Hematopoietic multipotent progenitor cell treated with erythropoietin and hydrocortisone succinate and interleukin-3 and kit ligand, for 17 days (in vitro differentiated cells): ENCODE measurements at regions not wholly inside any gene's neighbourhood (a gene's known extent, or its start where the extent isn't known, plus 50 kb on each side); places are given as distances from the start of the nearest gene placed in this dataset.

Experiments used
- DNase-seq: peaks from one replicate; pipeline ENCODE4 v3.0.0-alpha.2; 2015; ENCODE audit warnings: low spot score

DNA sequence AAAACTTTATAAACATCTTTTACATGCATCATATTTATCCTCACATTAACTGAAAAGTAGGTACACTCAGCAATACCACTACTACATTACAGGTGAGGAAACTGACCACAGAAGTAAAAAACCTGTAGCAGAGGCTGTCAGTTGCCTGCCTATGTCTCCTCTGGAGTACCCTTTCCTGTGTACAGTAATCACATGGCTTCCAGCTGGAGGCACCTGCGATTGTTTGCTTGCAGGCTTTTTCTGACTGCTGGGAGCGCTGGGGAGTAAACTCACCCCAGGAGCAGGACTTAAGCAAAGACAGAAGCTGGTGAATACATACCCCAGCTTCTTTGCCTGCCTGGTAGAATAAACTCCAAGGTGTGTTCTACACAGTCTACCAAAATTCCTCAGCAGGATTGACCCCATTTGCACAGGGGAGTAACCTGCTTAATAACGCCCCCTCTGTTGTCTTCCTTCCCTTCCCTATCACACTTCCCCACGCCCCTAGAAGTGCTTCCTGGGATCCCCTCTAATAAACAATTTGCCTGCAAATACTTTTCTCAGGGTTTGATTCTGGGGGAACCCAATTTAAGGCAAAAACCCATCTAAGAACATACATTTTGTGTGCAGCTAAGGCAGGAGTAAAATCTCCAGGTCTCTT lies 138.9 kb downstream of the PTH2R start:
- DNase-seq = no peak

DNA sequence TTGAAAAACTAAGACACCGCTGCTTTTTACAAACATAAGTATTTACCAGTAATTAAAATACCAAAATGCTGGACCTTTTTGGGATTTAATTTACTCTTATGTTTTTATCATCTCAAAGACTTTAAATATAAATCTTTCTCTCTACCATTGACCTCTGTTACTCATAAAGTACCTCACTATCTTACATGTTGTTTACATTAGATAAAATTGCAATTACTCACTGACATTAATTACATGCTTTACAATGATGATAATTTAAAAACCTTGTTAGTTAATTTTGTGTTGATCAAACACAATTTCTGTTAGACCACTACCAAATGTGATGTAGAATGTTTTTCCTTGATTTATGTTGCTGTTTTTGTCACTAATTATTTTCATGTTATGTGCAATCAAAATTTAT lies 139.5 kb downstream of the PTH2R start:
- DNase-seq = no peak

DNA sequence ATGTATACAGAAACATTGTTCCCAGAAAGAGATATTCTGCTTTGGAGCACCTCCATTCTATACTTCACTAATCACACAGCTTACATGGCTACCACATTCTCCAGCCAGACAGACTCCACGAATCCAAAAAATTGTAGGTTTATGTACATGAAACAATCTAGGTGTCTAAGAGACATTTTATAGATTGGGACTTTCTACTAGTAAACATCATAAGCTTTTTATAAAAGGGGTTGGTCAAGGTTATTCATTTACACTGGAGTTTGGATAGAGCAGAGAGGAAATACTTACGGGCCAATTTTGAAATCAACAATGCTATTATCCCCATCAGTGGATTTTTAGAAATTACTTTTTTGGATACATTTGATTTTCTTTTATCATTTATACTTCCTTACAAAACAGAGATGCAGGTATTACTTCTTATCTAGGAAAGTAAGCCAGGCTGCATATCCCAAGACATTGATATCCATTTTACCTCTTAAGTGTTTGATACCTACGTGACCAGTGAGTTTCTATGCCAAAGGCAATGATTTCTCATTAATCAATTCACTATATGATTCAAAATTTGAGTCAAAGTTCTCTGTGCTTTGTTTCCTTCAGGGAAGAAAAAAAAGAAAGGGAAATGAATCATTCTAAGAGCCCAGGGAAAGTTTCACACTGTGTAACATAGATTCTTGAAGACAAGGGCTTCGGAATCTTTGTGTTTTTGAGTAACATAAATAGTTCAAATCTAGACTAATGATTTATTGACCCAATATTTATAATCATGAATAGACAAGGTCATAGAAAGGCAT lies 140.5 kb downstream of the PTH2R start:
- DNase-seq = no peak

DNA sequence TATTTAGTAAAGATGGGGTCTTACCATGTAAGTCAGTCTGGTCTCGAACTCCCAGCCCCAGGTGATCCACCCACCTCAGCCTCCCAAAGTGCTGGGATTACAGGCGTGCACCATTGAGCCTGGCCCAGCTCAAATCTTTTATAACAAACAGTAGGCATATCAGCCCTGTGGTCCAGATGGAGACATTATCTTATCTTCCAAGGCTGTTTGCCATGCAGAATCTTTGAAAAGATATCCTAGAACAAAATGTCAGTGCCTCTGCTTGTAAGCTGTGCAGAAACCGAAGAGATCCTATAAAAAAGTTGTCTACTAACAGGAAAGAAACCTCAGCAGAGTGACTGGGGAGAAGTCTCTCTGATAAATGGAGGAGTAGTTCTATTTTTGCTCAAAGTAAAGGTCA lies 142.1 kb downstream of the PTH2R start:
- DNase-seq = no peak

DNA sequence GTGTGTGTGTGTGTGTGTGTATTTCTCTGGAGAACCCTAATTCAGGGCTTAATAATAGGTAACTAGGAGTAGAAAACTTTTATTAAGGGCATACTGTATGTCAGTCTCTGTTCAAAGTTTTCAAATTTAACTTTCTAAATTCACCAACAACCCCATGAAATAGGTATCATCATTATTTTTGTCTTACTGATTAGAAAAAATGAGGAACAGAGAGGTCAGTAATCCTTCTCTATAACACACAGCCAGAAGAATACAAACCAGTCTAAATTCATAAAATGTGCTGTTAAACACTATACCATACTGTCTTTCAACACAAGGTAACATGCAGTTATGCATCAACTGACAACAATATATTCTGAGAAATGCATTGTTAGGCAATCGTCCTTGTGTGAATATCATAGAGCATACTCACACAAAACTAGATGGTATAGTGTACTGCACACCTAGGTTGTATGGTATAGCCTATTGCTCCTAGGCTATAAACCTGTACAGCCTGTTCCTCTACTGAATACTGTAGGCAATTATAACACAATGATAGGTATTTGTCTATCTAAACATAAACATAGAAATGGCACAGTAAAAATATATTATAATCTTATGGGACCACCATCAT lies 143.1 kb downstream of the PTH2R start:
- DNase-seq = no peak

DNA sequence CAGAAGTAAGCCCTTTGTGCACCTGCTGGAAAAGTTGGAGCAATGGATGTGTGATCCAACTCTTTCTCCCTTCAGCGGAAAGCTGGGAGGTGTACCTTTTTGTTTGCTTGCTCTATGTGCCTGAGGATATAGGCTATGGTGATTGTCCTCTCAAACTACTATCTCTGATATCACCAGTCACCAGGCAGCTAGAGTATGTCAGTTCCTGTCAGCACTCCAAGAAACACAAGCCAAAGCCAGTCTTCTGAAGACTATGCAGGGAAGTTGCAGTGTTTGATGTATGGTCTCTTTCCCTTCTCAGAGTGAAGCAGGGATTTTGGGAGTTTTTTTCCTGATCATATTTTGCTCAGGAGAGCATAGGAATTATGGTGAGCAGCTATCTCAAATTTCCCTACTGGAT lies 146.4 kb downstream of the PTH2R start:
- no peak for DNase-seq

DNA sequence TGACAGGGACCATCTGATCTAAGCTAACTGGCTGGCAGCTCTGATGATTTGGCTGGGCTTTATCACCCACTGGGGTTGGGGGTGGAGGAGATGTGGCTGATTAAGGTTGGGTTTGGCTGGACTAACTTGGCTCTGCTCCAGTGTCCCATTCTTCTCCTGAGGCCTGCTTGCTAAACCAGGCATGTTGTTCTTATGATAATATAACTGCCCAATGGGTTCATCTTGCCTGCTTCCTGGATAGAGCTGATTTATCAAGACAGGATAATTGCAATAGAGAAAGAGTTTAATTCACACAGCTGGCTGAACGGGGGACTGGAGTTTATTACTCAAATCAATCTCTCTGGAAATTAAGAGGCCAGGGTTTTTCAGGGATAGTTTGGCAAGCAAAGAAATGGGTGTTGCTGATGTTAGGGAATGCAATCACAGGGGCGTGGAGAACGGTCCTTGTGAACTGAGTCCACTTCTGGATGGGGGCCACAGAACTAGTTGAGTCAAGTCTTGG lies 150.4 kb downstream of the PTH2R start:
- DNase-seq = no peak

DNA sequence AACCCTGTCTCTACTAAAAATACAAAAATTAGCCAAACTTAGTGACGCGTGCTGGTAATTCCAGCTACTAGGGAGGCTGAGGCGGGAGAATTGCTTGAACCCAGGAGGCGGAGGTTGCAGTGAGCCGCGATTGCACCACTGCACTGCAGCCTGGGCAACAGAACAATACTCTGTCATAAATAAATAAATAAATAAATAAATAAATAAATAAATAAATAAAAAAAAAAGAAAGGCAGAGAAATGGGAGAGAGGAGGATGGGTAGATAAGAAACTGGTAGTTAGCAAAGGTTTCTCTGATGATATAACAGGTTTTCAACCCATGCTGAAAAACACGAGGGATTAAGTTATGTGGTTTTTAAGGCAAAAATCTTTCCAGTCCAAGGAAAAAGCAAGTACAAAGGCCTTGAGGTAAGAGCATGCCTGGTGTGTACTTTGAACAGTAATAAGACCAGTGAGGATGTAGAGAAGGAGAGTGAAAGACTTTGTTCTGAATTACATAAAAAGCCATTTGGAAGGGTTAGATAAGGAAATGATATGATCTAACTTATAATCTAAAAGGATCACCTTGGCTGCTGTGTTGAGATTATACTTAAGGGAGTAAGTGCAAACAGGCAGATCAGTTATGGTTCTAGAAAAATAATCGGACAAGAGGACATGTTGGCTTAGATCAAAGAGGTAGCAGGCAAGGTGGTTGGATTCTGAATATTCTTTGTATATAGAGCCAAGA lies 159.3 kb downstream of the PTH2R start:
- no peak for DNase-seq

DNA sequence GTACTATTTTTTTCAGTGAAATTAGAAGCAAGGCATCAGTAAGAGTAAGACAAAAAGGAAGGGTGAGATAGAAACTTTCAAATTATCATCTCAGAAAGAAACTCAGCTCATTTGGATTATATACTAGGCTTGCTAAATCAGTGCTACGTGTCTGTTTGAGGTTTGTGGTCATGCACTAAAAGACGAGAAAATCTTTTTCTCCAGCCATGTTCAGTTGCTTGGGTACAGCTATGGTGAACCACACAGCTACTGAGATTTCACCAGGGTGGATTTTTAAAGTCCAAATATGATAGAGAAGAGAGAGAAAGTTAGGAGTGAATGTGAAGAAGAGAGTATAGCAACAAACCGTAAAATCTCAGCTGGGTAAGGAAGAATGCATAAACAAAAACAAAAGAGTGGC lies 161.6 kb downstream of the PTH2R start:
- DNase-seq = no peak

DNA sequence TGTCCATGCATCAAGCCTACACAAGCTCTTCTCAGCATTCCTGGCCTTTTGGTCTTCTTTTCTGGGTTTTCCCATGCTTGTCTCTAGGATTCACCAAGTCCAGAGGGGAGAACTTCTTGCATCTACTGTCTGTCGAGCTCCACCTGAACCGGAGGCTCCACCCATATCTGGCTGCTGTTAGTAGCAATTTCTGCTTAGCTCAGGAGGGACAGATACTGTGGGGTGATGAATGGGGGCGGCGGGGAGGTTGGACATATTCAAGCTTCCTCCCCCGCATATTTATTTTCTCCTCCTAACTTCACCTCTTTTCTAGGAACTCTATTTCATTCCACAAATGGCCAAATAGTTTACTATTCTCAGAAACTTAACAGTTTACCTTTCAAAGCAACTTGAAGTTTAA lies 163.5 kb downstream of the PTH2R start:
- DNase-seq = no peak

DNA sequence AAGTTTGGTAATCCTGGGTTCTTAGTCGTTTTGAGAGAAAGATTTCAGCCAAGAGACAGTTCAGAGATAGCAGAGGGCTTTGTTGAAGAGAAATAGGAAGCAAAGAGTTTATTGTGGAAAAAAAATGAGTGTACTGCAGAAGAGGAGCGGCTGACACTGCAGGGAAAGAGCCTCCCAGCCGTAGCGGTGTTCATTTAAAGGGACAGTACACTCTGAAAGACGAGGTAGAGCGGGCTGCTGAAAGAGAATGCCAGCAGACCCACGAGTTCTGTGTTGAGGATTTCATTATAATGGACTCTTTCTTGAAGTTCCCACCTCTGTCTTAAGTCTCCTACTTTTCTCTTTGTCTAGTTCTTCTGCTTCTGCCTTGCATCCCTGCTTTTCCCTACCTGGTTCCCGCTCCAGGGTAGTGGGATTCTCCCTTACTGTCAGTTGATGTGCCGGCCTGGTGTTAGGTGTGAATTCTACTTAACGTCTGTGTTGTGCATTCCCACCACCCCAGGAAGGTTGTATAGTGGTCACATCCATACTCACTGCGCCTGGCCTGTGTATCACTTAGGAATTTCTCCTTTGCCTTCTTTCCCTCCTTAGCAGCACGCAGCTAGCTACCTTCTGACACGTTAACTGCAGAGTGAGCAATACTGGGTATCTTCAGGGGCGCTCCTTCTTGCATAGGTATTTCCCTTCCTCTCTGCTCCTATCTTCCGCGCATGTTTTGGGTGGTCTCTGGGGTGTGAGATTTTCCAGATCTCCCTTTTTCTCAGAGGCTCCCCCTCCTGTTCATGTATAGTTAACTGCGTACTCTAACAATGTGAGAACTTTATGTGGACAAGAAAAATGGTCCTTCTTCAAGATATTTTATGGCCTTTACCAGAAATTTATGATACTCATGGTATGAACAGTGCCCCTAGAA lies 164.5 kb downstream of the PTH2R start:
- DNase-seq = no peak

DNA sequence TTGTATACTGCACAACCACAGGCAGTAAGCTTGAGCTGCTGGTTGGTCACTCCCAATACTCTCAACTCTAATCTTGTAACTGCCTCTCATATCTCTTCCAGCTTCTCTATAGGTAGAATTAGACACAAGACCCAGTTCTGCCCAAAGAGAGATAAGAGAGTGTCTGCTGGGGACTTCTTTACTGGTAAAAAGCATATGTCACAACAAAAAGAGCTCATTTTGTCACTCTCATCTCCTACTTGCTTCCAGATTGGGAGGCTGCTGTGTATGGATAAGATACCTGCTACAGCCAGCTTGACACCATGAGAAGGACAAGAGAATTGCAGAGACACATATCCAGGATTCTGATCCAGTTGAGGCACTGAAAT lies 165.2 kb downstream of the PTH2R start:
- peak; percentile 13 for DNase-seq

DNA sequence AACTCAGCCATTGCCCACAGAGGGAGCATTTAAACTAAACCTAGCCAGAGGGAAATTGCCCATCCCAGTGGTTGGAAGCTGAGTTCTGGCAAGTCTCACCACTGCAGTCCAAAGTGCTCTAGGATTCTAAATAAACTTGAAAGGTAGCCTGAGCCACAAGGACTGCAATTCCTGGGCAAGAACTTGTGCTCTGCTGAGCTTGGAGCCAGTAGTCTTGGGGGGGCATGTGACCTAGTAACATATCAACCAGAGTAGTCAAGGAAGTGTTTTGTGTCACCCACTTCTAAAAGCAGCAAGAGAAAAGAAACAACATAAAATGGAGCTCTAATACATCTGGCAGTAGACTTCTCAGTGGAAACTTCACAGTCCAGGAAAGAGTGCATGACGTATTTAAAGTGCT lies 167.0 kb downstream of the PTH2R start:
- DNase-seq = no peak

DNA sequence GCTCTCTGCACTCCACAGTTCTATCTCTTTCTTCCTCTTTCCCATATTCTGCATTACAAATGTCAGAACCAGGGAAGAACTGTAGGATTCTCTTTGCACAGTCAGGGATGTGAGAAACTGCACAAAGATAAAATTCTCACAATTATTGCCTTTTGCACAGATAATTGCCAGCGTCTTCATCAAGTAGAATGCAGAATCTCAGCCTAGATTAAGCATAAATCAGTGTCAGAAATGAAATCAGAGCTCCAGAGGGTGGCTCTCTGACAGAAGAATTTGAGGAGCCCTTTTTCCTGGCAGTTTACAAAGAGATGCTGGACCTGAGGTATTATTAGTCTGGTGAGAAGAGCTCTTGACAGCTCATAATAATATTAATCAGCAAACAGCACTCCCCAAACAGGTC lies 173.1 kb downstream of the PTH2R start:
- no peak for DNase-seq

DNA sequence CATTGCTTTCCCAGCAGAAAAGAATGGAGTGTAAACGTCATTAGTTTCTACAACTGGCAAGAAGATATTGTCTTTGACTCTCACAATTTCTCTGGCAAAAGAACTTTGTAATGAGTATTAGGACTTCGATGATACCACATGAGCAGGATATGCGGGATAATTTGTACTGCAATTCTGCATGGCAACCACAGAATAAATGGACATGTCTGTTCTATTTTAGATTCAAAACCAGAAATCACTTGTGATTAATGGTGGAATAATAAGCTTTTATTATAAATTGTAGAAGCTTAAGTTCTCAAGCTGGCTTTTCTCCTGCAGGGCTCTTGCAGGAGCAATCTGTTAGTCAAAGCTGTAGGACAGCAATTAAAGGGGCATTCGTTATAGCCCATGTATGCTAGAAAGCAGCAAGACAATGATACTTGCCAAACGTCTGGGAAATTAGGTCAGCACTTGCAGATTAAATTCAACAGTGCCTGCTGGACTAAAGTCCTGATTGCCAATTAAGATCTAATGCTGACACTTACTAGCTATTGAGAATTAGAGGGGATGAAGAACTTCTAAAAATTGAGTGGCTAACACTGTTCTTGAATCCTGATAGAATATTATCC lies 177.9 kb downstream of the PTH2R start:
- DNase-seq = no peak

DNA sequence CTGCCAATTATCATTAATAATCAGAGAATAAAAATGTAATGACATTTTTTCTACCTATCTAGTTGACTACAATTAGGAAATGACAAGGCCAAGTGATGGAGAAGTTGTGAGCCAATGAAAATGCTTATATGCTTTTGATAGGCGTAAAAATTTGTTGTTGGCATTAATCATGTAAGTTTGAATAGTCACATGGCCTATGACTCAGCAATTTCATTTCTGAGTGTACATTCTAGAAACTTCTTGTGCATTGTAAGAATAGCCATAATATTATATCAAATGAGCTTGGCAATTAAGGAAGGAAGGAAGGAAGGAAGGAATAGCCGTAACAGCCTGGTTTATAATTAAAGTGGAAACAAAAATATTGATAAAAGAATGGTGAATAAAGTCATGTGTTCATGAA lies 179.9 kb downstream of the PTH2R start:
- no peak for DNase-seq

DNA sequence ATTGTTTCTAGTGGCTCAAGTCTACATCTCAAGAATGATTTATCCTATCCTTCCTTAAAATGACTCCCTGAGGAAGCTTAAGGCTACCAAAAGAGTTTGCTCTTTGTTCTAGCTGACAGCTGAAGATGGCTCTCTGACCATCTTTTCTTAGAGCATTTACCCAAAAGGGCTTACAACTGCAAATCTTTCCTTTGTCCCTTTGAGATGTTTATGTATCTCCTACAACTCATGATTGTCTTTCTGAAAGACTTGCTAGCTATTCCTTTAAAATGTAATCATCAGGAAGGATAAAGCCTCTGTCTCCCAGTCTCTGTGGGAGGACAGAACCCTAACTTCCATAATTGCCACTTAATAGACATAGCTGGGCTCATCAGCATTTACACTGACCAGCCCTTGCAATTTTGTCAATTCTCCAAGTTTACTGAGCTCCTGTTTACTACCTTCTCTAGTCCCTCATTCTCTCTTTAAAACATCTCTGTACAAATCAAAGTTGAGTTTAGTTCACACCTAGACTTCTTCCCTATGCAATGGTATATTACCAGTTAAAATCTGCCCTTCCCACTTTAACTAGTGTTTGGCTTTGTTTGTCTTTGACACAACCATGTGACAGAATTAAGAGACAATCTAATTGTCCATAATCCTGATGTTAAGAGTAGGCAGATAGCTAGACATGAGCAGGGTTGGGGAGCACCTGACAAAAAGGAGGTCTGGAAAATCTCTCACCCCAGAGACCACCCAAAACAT lies 188.2 kb downstream of the PTH2R start:
- no peak for DNase-seq

DNA sequence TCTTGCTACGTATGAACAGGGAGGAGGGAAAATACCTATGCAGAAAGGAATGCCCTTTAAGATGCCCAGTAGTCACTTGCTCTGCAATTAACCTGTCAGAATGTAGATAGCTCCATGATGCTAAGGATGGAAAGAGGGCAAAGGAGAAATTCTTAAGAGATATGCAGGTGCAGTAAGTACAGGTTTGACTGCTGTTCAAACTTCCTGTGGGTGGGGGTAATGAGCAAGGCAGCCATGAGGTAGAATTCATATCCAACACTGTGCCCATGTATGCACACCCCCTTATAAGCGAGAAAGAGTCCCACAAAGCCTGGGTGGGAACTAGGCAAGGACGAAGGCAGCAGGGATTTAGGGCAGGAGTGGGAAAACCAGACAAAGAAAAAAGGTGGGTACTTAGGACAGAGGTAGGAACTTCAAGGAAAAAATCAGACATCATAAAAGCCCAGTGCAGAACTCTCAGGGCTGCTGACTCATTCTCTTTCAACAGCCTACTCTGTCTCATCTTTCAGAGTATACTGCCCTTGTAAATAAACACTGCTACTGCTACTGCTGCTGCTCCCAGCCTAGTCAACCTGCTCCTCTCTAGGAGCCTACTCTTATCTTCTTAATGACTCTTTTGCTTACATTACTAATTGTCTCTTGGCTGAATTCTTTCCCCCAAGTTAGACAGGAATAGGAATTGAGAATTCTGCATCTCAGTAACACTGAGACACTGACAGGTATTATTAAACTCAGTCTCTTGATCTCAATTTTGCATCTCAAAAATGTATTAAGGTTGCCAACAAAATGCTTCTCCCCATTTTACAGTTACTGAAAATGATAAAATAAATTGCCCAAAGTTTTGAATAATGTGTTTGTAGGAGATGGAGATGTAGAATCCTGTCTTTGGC lies 189.0 kb downstream of the PTH2R start:
- DNase-seq = no peak

DNA sequence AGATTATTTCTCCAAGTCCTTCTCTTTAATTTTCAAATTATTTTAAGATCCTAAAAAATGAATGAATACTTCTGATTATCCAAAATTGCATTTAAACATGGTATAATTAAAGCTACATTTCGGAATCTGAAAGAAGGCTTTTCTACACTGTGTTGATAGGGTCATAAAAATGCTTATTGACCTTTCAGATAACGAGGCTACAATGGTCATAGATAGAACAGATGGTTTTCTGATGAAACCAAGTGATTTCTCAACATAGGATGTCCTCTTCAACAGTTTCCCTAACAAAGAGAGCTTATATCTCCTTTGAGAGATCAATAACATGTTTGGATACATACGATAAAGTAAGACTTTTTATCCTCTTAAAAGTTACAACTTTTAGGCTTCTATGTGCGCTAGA lies 201.1 kb downstream of the PTH2R start:
- no peak for DNase-seq
